ENCODE measurements at regions not wholly inside any gene's neighbourhood (a gene's known extent, or its start where the extent isn't known, plus 50 kb on each side); places are given as distances from the start of the nearest gene placed in this dataset.

- H3K36me3 Mint-ChIP-seq (ENCODE audit: low read depth), result no peaks in the 10 kb centered on the region
- no peak overlapping the region for H3K27ac Mint-ChIP-seq
- H3K4me1 Mint-ChIP-seq (ENCODE audit: low read depth), result no peaks in the 10 kb centered on the region
- DNase-seq, result no peak
- peaks cover 18% of the 10 kb centered on the region for H3K9me3 Mint-ChIP-seq
- H3K27me3 Mint-ChIP-seq, result no peaks in the 10 kb centered on the region
- no peak overlapping the region for H3K4me3 Mint-ChIP-seq
These were observed 200.4 kb upstream of the SORCS1 start for GRCh38 chr10:107364872-107365271.

- peaks cover 14% of the 10 kb centered on the region for H3K9me3 Mint-ChIP-seq
- H3K4me3 Mint-ChIP-seq, result no peak overlapping the region
- no peaks in the 10 kb centered on the region for H3K4me1 Mint-ChIP-seq (ENCODE audit: low read depth)
- no peak overlapping the region for H3K27ac Mint-ChIP-seq
- no peaks in the 10 kb centered on the region for H3K36me3 Mint-ChIP-seq (ENCODE audit: low read depth)
- no peaks in the 10 kb centered on the region for H3K27me3 Mint-ChIP-seq
- no peak for DNase-seq
These were observed 197.8 kb upstream of the SORCS1 start for GRCh38 chr10:107362306-107362705.

- Mint-ChIP-seq H3K27me3 (no peaks in the 10 kb centered on the region), H3K4me3 (no peak overlapping the region), H3K4me1 (ENCODE audit: low read depth) (no peaks in the 10 kb centered on the region), H3K36me3 (ENCODE audit: low read depth) (no peaks in the 10 kb centered on the region), H3K9me3 (peaks cover 13% of the 10 kb centered on the region), H3K27ac (no peak overlapping the region)
- no peak for DNase-seq
These were observed 192.5 kb upstream of the SORCS1 start for GRCh38 chr10:107357033-107357432.

GRCh38 chr10:107356396-107356795 is 191.9 kb upstream of the SORCS1 start:
- Mint-ChIP-seq H3K27ac (no peak overlapping the region), H3K4me3 (no peak overlapping the region), H3K9me3 (peaks cover 13% of the 10 kb centered on the region), H3K4me1 (ENCODE audit: low read depth) (no peaks in the 10 kb centered on the region), H3K36me3 (ENCODE audit: low read depth) (no peaks in the 10 kb centered on the region), H3K27me3 (no peaks in the 10 kb centered on the region)
- DNase-seq, result no peak

GRCh38 chr10:107342711-107343110 is 178.2 kb upstream of the SORCS1 start:
- H3K36me3 Mint-ChIP-seq (ENCODE audit: low read depth), result no peaks in the 10 kb centered on the region
- H3K27me3 Mint-ChIP-seq, result no peaks in the 10 kb centered on the region
- no peak overlapping the region for H3K27ac Mint-ChIP-seq
- no peaks in the 10 kb centered on the region for H3K4me1 Mint-ChIP-seq (ENCODE audit: low read depth)
- H3K9me3 Mint-ChIP-seq, result peaks cover 6% of the 10 kb centered on the region
- no peak for DNase-seq
- H3K4me3 Mint-ChIP-seq, result no peak overlapping the region

GRCh38 chr10:107341281-107341680 is 176.8 kb upstream of the SORCS1 start:
- H3K4me3 Mint-ChIP-seq, result no peak overlapping the region
- H3K36me3 Mint-ChIP-seq (ENCODE audit: low read depth), result no peaks in the 10 kb centered on the region
- peaks cover 4% of the 10 kb centered on the region for H3K9me3 Mint-ChIP-seq
- no peak overlapping the region for H3K27ac Mint-ChIP-seq
- no peaks in the 10 kb centered on the region for H3K4me1 Mint-ChIP-seq (ENCODE audit: low read depth)
- no peak for DNase-seq
- no peaks in the 10 kb centered on the region for H3K27me3 Mint-ChIP-seq

- no peak for DNase-seq
- H3K27me3 Mint-ChIP-seq, result no peaks in the 10 kb centered on the region
These were observed 175.8 kb upstream of the SORCS1 start for GRCh38 chr10:107340326-107340725.

GRCh38 chr10:107336061-107336460 is 171.6 kb upstream of the SORCS1 start:
- no peaks in the 10 kb centered on the region for H3K4me1 Mint-ChIP-seq (ENCODE audit: low read depth)
- peaks cover 6% of the 10 kb centered on the region for H3K9me3 Mint-ChIP-seq
- H3K27ac Mint-ChIP-seq, result no peak overlapping the region

More at GRCh38 chr10:107340326-107340725, 175.8 kb upstream of the SORCS1 start:
- Mint-ChIP-seq H3K9me3 (peaks cover 4% of the 10 kb centered on the region), H3K27ac (no peak overlapping the region), H3K4me3 (no peak overlapping the region), H3K4me1 (ENCODE audit: low read depth) (no peaks in the 10 kb centered on the region), H3K36me3 (ENCODE audit: low read depth) (no peaks in the 10 kb centered on the region)

GRCh38 chr10:107317592-107317991 is 153.1 kb upstream of the SORCS1 start:
- no peaks in the 10 kb centered on the region for H3K4me1 Mint-ChIP-seq (ENCODE audit: low read depth)
- no peak for DNase-seq
- no peak overlapping the region for H3K27ac Mint-ChIP-seq

More at GRCh38 chr10:107336061-107336460, 171.6 kb upstream of the SORCS1 start:
- Mint-ChIP-seq H3K36me3 (ENCODE audit: low read depth) (no peaks in the 10 kb centered on the region), H3K4me3 (no peak overlapping the region), H3K27me3 (no peaks in the 10 kb centered on the region)
- no peak for DNase-seq

GRCh38 chr10:107303203-107303602 is 138.7 kb upstream of the SORCS1 start:
- no peak for DNase-seq
- Mint-ChIP-seq H3K27ac (no peak overlapping the region), H3K36me3 (ENCODE audit: low read depth) (no peaks in the 10 kb centered on the region), H3K4me3 (no peak overlapping the region), H3K4me1 (ENCODE audit: low read depth) (no peaks in the 10 kb centered on the region), H3K9me3 (peaks cover 21% of the 10 kb centered on the region), H3K27me3 (no peaks in the 10 kb centered on the region)

More at GRCh38 chr10:107317592-107317991, 153.1 kb upstream of the SORCS1 start:
- H3K4me3 Mint-ChIP-seq, result no peak overlapping the region
- H3K9me3 Mint-ChIP-seq, result peaks cover 20% of the 10 kb centered on the region
- no peaks in the 10 kb centered on the region for H3K36me3 Mint-ChIP-seq (ENCODE audit: low read depth)
- no peaks in the 10 kb centered on the region for H3K27me3 Mint-ChIP-seq

- Mint-ChIP-seq H3K27me3 (no peaks in the 10 kb centered on the region), H3K4me3 (no peak overlapping the region), H3K4me1 (ENCODE audit: low read depth) (no peaks in the 10 kb centered on the region), H3K27ac (no peak overlapping the region), H3K36me3 (ENCODE audit: low read depth) (no peaks in the 10 kb centered on the region), H3K9me3 (peaks cover 19% of the 10 kb centered on the region)
- DNase-seq, result no peak
These were observed 135.1 kb upstream of the SORCS1 start for GRCh38 chr10:107299606-107300005.

GRCh38 chr10:107284187-107284586 is 119.7 kb upstream of the SORCS1 start:
- DNase-seq, result no peak
- Mint-ChIP-seq H3K9me3 (peaks cover 24% of the 10 kb centered on the region), H3K4me1 (ENCODE audit: low read depth) (no peaks in the 10 kb centered on the region), H3K4me3 (no peak overlapping the region), H3K27me3 (no peaks in the 10 kb centered on the region), H3K36me3 (ENCODE audit: low read depth) (no peaks in the 10 kb centered on the region), H3K27ac (no peak overlapping the region)

- Mint-ChIP-seq H3K4me3 (no peak overlapping the region), H3K4me1 (ENCODE audit: low read depth) (no peaks in the 10 kb centered on the region), H3K27ac (no peak overlapping the region), H3K9me3 (peaks cover 22% of the 10 kb centered on the region), H3K27me3 (no peaks in the 10 kb centered on the region), H3K36me3 (ENCODE audit: low read depth) (no peaks in the 10 kb centered on the region)
- no peak for DNase-seq
These were observed 115.8 kb upstream of the SORCS1 start for GRCh38 chr10:107280293-107280692.

GRCh38 chr10:107277591-107277990 is 113.1 kb upstream of the SORCS1 start:
- H3K9me3 Mint-ChIP-seq, result peaks cover 26% of the 10 kb centered on the region
- DNase-seq, result no peak
- no peak overlapping the region for H3K27ac Mint-ChIP-seq
- no peaks in the 10 kb centered on the region for H3K27me3 Mint-ChIP-seq
- no peak overlapping the region for H3K4me3 Mint-ChIP-seq
- no peaks in the 10 kb centered on the region for H3K36me3 Mint-ChIP-seq (ENCODE audit: low read depth)
- H3K4me1 Mint-ChIP-seq (ENCODE audit: low read depth), result no peaks in the 10 kb centered on the region

GRCh38 chr10:107275806-107276205 is 111.3 kb upstream of the SORCS1 start:
- Mint-ChIP-seq H3K36me3 (ENCODE audit: low read depth) (no peaks in the 10 kb centered on the region), H3K27me3 (no peaks in the 10 kb centered on the region), H3K27ac (no peak overlapping the region), H3K4me3 (no peak overlapping the region), H3K9me3 (peaks cover 21% of the 10 kb centered on the region), H3K4me1 (ENCODE audit: low read depth) (no peaks in the 10 kb centered on the region)
- DNase-seq, result no peak

- H3K27ac Mint-ChIP-seq, result no peak overlapping the region
- peaks cover 21% of the 10 kb centered on the region for H3K9me3 Mint-ChIP-seq
- no peak for DNase-seq
These were observed 105.1 kb upstream of the SORCS1 start for GRCh38 chr10:107269626-107270025.

More at GRCh38 chr10:107269626-107270025, 105.1 kb upstream of the SORCS1 start:
- no peaks in the 10 kb centered on the region for H3K4me1 Mint-ChIP-seq (ENCODE audit: low read depth)
- no peak overlapping the region for H3K4me3 Mint-ChIP-seq
- H3K27me3 Mint-ChIP-seq, result no peaks in the 10 kb centered on the region
- no peaks in the 10 kb centered on the region for H3K36me3 Mint-ChIP-seq (ENCODE audit: low read depth)
